ENCODE measurements at regions not wholly inside any gene's neighbourhood (a gene's known extent, or its start where the extent isn't known, plus 50 kb on each side); places are given as distances from the start of the nearest gene placed in this dataset.

DNA sequence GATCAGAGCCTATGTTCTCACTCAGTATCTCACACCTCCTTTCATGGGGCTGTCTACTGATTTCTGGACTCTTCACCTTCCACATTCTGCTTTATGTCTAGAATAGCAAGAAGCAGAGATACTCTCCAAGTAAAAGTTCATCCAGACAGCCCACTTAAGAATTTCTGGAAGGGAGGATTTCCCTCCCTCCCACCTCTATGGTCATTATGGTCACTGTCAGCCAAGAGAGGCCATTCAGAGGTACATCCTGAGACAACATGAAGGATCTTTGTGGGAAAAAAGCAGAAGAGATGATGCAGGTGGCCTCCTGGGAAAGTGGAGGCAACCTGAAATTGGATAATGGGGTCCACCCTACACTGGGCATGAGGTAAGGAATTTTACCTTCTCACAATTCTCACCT is 179.5 kb upstream of the ZNF462 start:
- TF ChIP-seq, protein P1, sequence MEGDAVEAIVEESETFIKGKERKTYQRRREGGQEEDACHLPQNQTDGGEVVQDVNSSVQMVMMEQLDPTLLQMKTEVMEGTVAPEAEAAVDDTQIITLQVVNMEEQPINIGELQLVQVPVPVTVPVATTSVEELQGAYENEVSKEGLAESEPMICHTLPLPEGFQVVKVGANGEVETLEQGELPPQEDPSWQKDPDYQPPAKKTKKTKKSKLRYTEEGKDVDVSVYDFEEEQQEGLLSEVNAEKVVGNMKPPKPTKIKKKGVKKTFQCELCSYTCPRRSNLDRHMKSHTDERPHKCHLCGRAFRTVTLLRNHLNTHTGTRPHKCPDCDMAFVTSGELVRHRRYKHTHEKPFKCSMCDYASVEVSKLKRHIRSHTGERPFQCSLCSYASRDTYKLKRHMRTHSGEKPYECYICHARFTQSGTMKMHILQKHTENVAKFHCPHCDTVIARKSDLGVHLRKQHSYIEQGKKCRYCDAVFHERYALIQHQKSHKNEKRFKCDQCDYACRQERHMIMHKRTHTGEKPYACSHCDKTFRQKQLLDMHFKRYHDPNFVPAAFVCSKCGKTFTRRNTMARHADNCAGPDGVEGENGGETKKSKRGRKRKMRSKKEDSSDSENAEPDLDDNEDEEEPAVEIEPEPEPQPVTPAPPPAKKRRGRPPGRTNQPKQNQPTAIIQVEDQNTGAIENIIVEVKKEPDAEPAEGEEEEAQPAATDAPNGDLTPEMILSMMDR (IDR thresholded peaks at IDR 0.05; ENCODE audit: borderline replicate concordance, extremely low read depth, low read length, poor library complexity, severe bottlenecking): no peak
- TF ChIP-seq EZH2 (IDR thresholded peaks at IDR 0.05; ENCODE audit: borderline replicate concordance, low read depth, low read length, severe bottlenecking): no peak

All from DND-41 (cell line).